GM12878 (cell line): ENCODE measurements at regions not wholly inside any gene's neighbourhood (a gene's known extent, or its start where the extent isn't known, plus 50 kb on each side); places are given as distances from the start of the nearest gene placed in this dataset.

Source experiments
- ATAC-seq: fragments of 200-7000 bp; cut with Tn5 transposase; 3 replicates; pipeline ENCODE4 v1.9.1; 2020; ENCODE audit warnings: mild to moderate bottlenecking, moderate library complexity
- BruUV-seq: library from RNA; stranded (reverse); fragments of 400-500 nt; replicated peaks from 2 replicates; lab custom pipeline; 2021; lab: Mats Ljungman, UMichigan
- CTCF ChIA-PET: fragments of 300-600 bp; sonication (Branson Sonifier 250); formaldehyde crosslinking; extraction: SDS; loops from one replicate; lab custom pipeline; 2021; ENCODE audit warnings: inconsistent platforms; lab: Yijun Ruan, JAX
- POLR2A ChIA-PET: fragments of 350-600 bp; formaldehyde crosslinking; extraction: SDS; loops from one replicate; lab custom pipeline; 2021; ENCODE audit warnings: inconsistent platforms; lab: Charles Lee
- RAD21 ChIA-PET: fragments of 300-600 bp; sonication (Branson Sonifier 250); formaldehyde crosslinking; loops from one replicate; lab custom pipeline; 2023; ENCODE audit warnings: antibody characterized with exemption; ENCODE audit not compliant: unreplicated experiment; lab: Charles Lee
- SMC1A ChIA-PET: fragments of 300-600 bp; sonication (Branson Sonifier 250); formaldehyde crosslinking; loops from one replicate; lab custom pipeline; 2023; ENCODE audit not compliant: unreplicated experiment, uncharacterized antibody; lab: Charles Lee
- DNase-seq: peaks from one replicate; pipeline ENCODE4 v3.0.0-alpha.2; 2011; ENCODE audit warnings: low read depth, low spot score
- FAIRE-seq: peaks from 3 replicates; lab custom pipeline; 2011; peaks lifted over from hg19 to GRCh38; lab: Jason Lieb, UNC
- H2AFZ ChIP-seq: 2 replicates; pipeline ENCODE4 v1.6.0; 2011; ENCODE audit warnings: low read depth, low read length, control low read depth; ENCODE audit not compliant: control insufficient read depth
- H3K27ac ChIP-seq: 2 replicates; pipeline ENCODE4 v1.5.1; 2011; ENCODE audit warnings: control low read depth; ENCODE audit not compliant: control insufficient read depth, insufficient read depth
- H3K27me3 ChIP-seq, 2 experiments: replicated peaks in 1 of 2; 2 replicates each; pipeline versions ENCODE4 v1.6.0 to v1.6.1; 2011; ENCODE audit warnings: low read length in 1 of 2; ENCODE audit not compliant: control insufficient read depth in 2 of 2, insufficient read depth in 2 of 2
- H3K36me3 ChIP-seq, 2 experiments: 2 replicates each; pipeline ENCODE4 v1.5.1; 2011; ENCODE audit warnings: low read length in 1 of 2; ENCODE audit not compliant: control insufficient read depth in 2 of 2, insufficient read depth in 2 of 2
- H3K4me1 ChIP-seq: 2 replicates; pipeline ENCODE4 v1.6.1; 2011; ENCODE audit warnings: mild to moderate bottlenecking, low read length, moderate library complexity, mixed read lengths; ENCODE audit not compliant: control insufficient read depth, insufficient read depth
- H3K4me2 ChIP-seq: 2 replicates; pipeline ENCODE4 v1.6.0; 2011; ENCODE audit warnings: control low read depth; ENCODE audit not compliant: control insufficient read depth, insufficient read depth
- H3K4me3 ChIP-seq: fragments of 200-600 bp; sonication (generic); 2 replicates; pipeline ENCODE4 v1.5.1; 2016
- H3K79me2 ChIP-seq: 2 replicates; pipeline ENCODE4 v1.6.0; 2011; ENCODE audit warnings: low read length; ENCODE audit not compliant: control insufficient read depth, insufficient read depth
- H3K9ac ChIP-seq: 2 replicates; pipeline ENCODE4 v1.8.0; 2011; ENCODE audit warnings: low read length, control low read depth, mixed read lengths; ENCODE audit not compliant: control insufficient read depth, insufficient read depth
- H3K9me3 ChIP-seq: replicated peaks from 3 replicates; pipeline ENCODE4 v1.5.1; 2011; ENCODE audit warnings: mild to moderate bottlenecking, low read length; ENCODE audit not compliant: control insufficient read depth, insufficient read depth
- H4K20me1 ChIP-seq: 2 replicates; pipeline ENCODE4 v1.6.0; 2011; ENCODE audit not compliant: control insufficient read depth, insufficient read depth
- BACH1 ChIP-seq: fragments of 450-650 bp; IDR thresholded peaks from 2 replicates; pipeline ENCODE4 v1.6.1; 2017; ENCODE audit warnings: mild to moderate bottlenecking, borderline replicate concordance
- KLF5 ChIP-seq: fragments of 450-650 bp; IDR thresholded peaks from 2 replicates; pipeline ENCODE4 v1.6.1; 2014; ENCODE audit warnings: mild to moderate bottlenecking; ENCODE audit not compliant: partially characterized antibody
- POLR2AphosphoS2 ChIP-seq: IDR thresholded peaks from 2 replicates; pipeline ENCODE4 v1.6.1; 2011; ENCODE audit warnings: low read depth, mild to moderate bottlenecking, low read length, improper control_type of control experiment, moderate library complexity
- POLR2AphosphoS5 ChIP-seq: IDR thresholded peaks from 2 replicates; pipeline ENCODE4 v1.6.1; 2011; ENCODE audit warnings: mild to moderate bottlenecking, low read length, inconsistent platforms
- WGBS: methylation state at CpG from one replicate; pipeline ENCODE4 v1.1.6; 2016; ENCODE audit warnings: low lambda C conversion rate; ENCODE audit not compliant: insufficient replicate concordance, insufficient coverage; ENCODE audit errors: missing lambda C conversion rate; 5-methylcytosine and 5-hydroxymethylcytosine counted together
- in situ Hi-C: fragments of 300-500 bp; cut with MboI; formaldehyde crosslinking; loops from 9 replicates; pipeline ENCODE4 v1.14.3; 2018; ENCODE audit warnings: mixed read lengths
- intact Hi-C: fragments of 100-400 bp; cut with micrococcal nuclease; formaldehyde crosslinking; loops from one replicate; pipeline ENCODE4 v1.14.2; 2022; ENCODE audit not compliant: unreplicated experiment
- TF ChIP-seq, protein P1 (sequence below): IDR thresholded peaks from 2 replicates; pipeline ENCODE4 v1.6.1; 2012; ENCODE audit warnings: improper control_type of control experiment, low read depth, low read length; ENCODE audit not compliant: insufficient replicate concordance
- TF ChIP-seq, protein P2 (sequence below): fragments of 450-650 bp; formaldehyde crosslinking; IDR thresholded peaks from 2 replicates; pipeline ENCODE4 v1.5.0; 2022; ENCODE audit warnings: mild to moderate bottlenecking, missing genetic modification characterization
- TF ChIP-seq, protein P3 (sequence below): fragments of 450-650 bp; IDR thresholded peaks from 2 replicates; pipeline ENCODE4 v1.6.1; 2017; ENCODE audit warnings: mild to moderate bottlenecking, moderate library complexity
- TF ChIP-seq, protein P4 (sequence below): fragments of 450-650 bp; formaldehyde crosslinking; IDR thresholded peaks from 2 replicates; pipeline ENCODE4 v1.4.0; 2022; ENCODE audit warnings: mild to moderate bottlenecking, moderate library complexity

DNA sequence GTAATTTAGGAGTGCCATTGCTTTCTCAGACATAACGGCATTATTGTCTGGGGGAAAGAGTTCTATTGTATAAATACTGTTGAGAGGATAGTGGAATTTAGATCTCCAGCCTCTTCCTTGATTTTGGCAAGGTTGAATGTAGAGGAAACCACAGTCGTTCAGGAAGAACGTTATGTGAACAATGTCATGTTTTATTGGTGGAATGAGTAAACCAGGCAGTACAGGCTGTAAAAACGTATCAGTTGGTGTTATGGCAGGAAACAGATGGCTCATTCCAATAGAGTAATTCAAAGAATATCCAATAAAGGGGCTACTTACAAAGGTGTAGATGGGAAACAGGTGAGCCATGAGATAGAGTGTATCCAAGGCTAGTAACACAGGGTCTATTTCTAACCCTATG is 123.6 kb upstream of the SLC35B3 start:
- SMC1A ChIA-PET, result no interaction called here
- POLR2A ChIA-PET, result no interaction called here
- BruUV-seq, result no TSS peak
- TF ChIP-seq, protein P1, sequence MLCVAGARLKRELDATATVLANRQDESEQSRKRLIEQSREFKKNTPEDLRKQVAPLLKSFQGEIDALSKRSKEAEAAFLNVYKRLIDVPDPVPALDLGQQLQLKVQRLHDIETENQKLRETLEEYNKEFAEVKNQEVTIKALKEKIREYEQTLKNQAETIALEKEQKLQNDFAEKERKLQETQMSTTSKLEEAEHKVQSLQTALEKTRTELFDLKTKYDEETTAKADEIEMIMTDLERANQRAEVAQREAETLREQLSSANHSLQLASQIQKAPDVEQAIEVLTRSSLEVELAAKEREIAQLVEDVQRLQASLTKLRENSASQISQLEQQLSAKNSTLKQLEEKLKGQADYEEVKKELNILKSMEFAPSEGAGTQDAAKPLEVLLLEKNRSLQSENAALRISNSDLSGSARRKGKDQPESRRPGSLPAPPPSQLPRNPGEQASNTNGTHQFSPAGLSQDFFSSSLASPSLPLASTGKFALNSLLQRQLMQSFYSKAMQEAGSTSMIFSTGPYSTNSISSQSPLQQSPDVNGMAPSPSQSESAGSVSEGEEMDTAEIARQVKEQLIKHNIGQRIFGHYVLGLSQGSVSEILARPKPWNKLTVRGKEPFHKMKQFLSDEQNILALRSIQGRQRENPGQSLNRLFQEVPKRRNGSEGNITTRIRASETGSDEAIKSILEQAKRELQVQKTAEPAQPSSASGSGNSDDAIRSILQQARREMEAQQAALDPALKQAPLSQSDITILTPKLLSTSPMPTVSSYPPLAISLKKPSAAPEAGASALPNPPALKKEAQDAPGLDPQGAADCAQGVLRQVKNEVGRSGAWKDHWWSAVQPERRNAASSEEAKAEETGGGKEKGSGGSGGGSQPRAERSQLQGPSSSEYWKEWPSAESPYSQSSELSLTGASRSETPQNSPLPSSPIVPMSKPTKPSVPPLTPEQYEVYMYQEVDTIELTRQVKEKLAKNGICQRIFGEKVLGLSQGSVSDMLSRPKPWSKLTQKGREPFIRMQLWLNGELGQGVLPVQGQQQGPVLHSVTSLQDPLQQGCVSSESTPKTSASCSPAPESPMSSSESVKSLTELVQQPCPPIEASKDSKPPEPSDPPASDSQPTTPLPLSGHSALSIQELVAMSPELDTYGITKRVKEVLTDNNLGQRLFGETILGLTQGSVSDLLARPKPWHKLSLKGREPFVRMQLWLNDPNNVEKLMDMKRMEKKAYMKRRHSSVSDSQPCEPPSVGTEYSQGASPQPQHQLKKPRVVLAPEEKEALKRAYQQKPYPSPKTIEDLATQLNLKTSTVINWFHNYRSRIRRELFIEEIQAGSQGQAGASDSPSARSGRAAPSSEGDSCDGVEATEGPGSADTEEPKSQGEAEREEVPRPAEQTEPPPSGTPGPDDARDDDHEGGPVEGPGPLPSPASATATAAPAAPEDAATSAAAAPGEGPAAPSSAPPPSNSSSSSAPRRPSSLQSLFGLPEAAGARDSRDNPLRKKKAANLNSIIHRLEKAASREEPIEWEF, result no peak
- TF ChIP-seq POLR2AphosphoS5 (no peak), KLF5 (no peak), BACH1 (no peak), POLR2AphosphoS2 (no peak)
- TF ChIP-seq, protein P2, sequence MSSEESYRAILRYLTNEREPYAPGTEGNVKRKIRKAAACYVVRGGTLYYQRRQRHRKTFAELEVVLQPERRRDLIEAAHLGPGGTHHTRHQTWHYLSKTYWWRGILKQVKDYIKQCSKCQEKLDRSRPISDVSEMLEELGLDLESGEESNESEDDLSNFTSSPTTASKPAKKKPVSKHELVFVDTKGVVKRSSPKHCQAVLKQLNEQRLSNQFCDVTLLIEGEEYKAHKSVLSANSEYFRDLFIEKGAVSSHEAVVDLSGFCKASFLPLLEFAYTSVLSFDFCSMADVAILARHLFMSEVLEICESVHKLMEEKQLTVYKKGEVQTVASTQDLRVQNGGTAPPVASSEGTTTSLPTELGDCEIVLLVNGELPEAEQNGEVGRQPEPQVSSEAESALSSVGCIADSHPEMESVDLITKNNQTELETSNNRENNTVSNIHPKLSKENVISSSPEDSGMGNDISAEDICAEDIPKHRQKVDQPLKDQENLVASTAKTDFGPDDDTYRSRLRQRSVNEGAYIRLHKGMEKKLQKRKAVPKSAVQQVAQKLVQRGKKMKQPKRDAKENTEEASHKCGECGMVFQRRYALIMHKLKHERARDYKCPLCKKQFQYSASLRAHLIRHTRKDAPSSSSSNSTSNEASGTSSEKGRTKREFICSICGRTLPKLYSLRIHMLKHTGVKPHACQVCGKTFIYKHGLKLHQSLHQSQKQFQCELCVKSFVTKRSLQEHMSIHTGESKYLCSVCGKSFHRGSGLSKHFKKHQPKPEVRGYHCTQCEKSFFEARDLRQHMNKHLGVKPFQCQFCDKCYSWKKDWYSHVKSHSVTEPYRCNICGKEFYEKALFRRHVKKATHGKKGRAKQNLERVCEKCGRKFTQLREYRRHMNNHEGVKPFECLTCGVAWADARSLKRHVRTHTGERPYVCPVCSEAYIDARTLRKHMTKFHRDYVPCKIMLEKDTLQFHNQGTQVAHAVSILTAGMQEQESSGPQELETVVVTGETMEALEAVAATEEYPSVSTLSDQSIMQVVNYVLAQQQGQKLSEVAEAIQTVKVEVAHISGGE, result no peak
- TF ChIP-seq, protein P3, sequence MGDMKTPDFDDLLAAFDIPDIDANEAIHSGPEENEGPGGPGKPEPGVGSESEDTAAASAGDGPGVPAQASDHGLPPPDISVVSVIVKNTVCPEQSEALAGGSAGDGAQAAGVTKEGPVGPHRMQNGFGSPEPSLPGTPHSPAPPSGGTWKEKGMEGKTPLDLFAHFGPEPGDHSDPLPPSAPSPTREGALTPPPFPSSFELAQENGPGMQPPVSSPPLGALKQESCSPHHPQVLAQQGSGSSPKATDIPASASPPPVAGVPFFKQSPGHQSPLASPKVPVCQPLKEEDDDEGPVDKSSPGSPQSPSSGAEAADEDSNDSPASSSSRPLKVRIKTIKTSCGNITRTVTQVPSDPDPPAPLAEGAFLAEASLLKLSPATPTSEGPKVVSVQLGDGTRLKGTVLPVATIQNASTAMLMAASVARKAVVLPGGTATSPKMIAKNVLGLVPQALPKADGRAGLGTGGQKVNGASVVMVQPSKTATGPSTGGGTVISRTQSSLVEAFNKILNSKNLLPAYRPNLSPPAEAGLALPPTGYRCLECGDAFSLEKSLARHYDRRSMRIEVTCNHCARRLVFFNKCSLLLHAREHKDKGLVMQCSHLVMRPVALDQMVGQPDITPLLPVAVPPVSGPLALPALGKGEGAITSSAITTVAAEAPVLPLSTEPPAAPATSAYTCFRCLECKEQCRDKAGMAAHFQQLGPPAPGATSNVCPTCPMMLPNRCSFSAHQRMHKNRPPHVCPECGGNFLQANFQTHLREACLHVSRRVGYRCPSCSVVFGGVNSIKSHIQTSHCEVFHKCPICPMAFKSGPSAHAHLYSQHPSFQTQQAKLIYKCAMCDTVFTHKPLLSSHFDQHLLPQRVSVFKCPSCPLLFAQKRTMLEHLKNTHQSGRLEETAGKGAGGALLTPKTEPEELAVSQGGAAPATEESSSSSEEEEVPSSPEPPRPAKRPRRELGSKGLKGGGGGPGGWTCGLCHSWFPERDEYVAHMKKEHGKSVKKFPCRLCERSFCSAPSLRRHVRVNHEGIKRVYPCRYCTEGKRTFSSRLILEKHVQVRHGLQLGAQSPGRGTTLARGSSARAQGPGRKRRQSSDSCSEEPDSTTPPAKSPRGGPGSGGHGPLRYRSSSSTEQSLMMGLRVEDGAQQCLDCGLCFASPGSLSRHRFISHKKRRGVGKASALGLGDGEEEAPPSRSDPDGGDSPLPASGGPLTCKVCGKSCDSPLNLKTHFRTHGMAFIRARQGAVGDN, result no peak
- TF ChIP-seq, protein P4, sequence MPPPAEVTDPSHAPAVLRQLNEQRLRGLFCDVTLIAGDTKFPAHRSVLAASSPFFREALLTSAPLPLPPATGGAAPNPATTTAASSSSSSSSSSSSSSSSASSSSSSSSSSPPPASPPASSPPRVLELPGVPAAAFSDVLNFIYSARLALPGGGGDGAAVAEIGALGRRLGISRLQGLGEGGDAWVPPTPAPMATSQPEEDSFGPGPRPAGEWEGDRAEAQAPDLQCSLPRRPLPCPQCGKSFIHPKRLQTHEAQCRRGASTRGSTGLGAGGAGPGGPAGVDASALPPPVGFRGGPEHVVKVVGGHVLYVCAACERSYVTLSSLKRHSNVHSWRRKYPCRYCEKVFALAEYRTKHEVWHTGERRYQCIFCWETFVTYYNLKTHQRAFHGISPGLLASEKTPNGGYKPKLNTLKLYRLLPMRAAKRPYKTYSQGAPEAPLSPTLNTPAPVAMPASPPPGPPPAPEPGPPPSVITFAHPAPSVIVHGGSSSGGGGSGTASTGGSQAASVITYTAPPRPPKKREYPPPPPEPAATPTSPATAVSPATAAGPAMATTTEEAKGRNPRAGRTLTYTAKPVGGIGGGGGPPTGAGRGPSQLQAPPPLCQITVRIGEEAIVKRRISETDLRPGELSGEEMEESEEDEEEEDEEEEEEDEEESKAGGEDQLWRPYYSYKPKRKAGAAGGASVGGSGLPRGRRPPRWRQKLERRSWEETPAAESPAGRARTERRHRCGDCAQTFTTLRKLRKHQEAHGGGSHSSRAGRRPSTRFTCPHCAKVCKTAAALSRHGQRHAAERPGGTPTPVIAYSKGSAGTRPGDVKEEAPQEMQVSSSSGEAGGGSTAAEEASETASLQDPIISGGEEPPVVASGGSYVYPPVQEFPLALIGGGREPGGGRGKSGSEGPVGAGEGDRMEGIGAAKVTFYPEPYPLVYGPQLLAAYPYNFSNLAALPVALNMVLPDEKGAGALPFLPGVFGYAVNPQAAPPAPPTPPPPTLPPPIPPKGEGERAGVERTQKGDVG (CRISPR knock-in tag), result no peak

More for the DNA sequence above, 123.6 kb upstream of the SLC35B3 start:
- ATAC-seq, result no peak
- no peak overlapping the region for H3K4me3 ChIP-seq
- no peak for FAIRE-seq
- intact Hi-C loops, result no loop called here
- H3K27ac ChIP-seq, result no peak overlapping the region
- CTCF ChIA-PET, result no interaction called here
- in situ Hi-C loops, result no loop called here
- 7% methylated on average over 4 of the region's 4 CpGs for WGBS
- H3K4me1 ChIP-seq, result no peaks in the 10 kb centered on the region
- no peak overlapping the region for H3K4me2 ChIP-seq
- no peaks in the 10 kb centered on the region for H4K20me1 ChIP-seq
- no peak overlapping the region for H2AFZ ChIP-seq
- RAD21 ChIA-PET, result no interaction called here
- no peak overlapping the region for H3K9ac ChIP-seq
- no peaks in the 10 kb centered on the region for H3K9me3 ChIP-seq
- DNase-seq, result no peak
- H3K27me3 ChIP-seq, result no peaks in the 10 kb centered on the region
- no peaks in the 10 kb centered on the region for H3K36me3 ChIP-seq
- H3K79me2 ChIP-seq, result no peaks in the 10 kb centered on the region
